ENCODE measurements at regions not wholly inside any gene's neighbourhood (a gene's known extent, or its start where the extent isn't known, plus 50 kb on each side); places are given as distances from the start of the nearest gene placed in this dataset.

GRCh38 chr16:85472514-85472913 is 140.6 kb upstream of the GSE1 start:
- TF ChIP-seq, protein P1, sequence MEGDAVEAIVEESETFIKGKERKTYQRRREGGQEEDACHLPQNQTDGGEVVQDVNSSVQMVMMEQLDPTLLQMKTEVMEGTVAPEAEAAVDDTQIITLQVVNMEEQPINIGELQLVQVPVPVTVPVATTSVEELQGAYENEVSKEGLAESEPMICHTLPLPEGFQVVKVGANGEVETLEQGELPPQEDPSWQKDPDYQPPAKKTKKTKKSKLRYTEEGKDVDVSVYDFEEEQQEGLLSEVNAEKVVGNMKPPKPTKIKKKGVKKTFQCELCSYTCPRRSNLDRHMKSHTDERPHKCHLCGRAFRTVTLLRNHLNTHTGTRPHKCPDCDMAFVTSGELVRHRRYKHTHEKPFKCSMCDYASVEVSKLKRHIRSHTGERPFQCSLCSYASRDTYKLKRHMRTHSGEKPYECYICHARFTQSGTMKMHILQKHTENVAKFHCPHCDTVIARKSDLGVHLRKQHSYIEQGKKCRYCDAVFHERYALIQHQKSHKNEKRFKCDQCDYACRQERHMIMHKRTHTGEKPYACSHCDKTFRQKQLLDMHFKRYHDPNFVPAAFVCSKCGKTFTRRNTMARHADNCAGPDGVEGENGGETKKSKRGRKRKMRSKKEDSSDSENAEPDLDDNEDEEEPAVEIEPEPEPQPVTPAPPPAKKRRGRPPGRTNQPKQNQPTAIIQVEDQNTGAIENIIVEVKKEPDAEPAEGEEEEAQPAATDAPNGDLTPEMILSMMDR (conservative IDR thresholded peaks at IDR 0.05) = no peak; the same call in 1 of the 2 replicates
- no peak for TF ChIP-seq EZH2 (IDR thresholded peaks at IDR 0.05; ENCODE audit: low read depth)

All from PC-9 (cell line).